HG02678 (cell line): ENCODE measurements at regions not wholly inside any gene's neighbourhood (a gene's known extent, or its start where the extent isn't known, plus 50 kb on each side); places are given as distances from the start of the nearest gene placed in this dataset.
"Not testable (repeated sequence)": the region's sequence is repeated elsewhere in the genome, so short reads cannot be mapped to it uniquely, and the experiment has no call there.

ENCODE experiments used
- ATAC-seq: cut with Tn5 transposase; IDR thresholded peaks from one replicate; pipeline ENCODE4 v1.9.1; 2021; ENCODE audit warnings: mild to moderate bottlenecking, moderate library complexity; ENCODE audit not compliant: unreplicated experiment

DNA sequence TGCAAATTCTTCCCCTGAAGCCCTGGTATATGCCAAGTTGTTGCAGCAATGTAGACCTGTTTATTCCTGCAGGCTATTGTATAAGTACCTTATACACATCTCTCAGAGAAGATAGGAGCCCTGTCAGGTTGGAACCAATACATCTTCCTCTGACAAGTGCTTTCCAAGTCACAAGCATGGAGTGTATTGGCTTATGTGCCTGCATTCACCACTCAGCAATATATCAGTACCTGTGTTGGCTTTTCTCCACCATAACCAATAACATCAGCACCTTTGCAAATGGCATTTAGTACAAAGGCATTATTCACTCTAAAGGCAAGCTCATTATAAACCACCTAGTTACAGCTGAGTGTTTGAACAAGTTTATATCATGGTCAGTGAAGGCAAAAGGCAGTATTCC lies 611.7 kb upstream of the CNTN5 start:
- ATAC-seq: no peak

DNA sequence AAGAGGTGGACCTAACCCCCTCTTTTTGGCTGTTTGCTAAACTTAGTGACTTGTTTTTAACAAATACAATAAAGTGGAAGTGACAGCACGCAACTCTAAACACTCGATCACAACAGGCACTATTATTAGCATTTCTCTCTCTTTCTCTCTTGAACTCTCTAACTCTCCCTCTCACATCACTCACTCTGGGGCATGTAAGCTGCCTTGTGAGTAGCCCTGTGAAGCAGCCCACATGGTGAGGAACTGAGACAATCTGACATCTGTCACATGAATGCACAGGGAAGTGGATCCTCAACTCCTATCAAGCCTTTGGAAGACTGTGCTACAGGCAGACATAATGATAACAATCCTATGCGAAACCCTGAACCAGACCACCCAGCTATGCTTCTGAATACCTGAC lies 609.0 kb upstream of the CNTN5 start:
- ATAC-seq: no peak

DNA sequence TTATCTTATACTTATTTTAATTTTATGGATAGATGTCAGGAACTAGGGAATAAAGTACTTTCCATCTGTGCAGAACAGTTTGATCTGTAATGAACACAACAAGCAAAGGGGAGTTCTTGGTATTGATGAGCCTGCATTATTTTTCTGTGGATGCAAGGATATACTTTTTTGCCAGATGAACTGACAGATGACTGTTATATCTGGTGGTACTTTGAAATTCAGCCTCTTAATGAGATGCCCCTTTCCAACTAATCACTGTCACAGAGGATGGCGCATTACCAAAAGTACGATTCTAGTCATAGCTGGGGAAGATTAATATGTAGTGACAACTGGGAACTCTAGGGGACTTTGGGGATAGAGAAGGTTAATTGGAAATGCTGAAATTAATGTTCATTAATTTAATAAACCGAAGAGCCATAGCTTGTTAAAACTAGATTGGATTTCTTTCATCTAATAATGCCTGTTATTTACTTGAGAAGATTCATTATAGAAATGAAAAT lies 603.4 kb upstream of the CNTN5 start:
- ATAC-seq: no peak

- no peak for ATAC-seq
Measured at GRCh38 chr11:98423933-98424332, 596.8 kb upstream of the CNTN5 start.

- not testable (repeated sequence) for ATAC-seq
Measured at GRCh38 chr11:98424773-98425172, 596.0 kb upstream of the CNTN5 start.

- no peak for ATAC-seq
Measured at GRCh38 chr11:98431463-98432359, 589.0 kb upstream of the CNTN5 start.

GRCh38 chr11:98434296-98434695 lies 586.5 kb upstream of the CNTN5 start:
- ATAC-seq: no peak

GRCh38 chr11:98453378-98453777 lies 567.4 kb upstream of the CNTN5 start:
- ATAC-seq: no peak

DNA sequence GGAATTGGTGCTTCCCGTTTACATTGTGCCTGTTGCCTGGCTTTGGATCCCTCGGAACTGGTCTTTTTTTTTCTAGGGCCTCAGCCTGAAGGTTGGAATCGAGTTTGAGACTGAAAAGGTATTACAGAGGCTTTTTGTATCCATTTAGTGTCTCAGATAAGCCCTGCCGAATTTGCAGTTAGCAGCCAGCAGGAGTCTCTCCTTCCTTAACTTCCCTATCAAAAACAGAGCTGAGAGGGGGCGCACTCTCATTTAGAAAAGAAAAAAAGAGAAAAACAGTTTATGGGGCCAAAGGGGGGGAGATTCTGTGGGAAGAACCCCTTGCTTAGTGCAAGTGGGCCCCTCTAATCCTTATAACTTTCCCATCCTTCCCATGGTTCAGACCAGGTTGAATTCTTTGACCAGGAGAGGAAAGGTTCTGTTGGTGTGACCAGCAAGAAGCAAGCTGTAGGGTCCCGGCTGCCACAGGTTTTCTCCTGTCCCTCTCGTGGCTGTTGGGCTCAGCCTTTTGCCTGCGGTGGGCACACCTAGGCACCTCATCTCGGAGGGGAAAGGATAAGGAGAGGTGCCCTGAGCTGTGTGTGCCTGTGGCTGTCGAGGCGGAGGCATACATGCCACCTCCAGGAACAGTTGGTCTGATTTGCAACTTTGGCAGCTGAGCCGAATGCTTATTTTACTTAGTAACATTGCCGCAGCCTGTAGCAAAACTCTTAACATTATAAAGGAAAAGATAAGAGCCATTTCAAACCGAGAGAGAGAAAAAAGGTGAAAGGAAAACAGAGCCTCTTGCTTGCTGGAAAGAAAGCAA lies 565.0 kb upstream of the CNTN5 start:
- ATAC-seq: no peak

DNA sequence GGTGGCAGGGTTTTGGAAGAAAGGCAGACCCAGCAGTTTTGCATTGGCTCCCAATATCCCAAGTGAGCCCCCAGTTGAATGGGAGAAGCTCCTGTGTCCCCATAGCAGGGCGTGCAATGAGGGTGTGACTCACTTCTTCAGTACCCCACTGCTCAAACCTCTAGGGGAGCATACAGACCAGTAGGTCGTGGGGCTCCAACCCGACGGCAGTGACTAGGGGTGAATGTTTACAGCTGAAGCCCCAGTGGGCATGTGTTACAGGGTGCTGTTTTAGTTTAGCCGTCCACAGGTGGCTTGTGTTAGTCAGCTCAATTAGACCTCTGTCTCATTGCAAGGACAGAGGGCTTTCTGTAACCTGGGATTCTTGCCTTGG lies 564.5 kb upstream of the CNTN5 start:
- ATAC-seq: no peak

DNA sequence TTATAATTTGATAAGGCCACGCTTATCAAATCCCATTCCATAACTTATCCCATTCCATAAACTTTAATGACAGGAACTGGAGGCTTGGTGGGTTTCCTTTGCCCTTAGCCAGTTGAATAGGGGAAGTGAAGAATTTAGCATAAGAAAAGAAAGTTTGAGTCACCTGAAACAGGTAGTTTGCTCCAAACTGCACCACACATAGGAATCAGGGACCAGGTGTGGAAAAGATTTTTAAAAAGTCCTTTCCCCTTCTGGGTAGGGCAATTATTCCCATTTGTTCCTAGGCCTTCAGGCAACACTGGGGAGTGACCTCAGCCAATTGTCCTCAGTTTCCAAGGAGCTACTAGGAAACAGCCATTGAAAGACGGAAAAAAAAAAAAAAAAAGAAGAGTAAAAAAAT lies 525.7 kb upstream of the CNTN5 start:
- no peak for ATAC-seq

DNA sequence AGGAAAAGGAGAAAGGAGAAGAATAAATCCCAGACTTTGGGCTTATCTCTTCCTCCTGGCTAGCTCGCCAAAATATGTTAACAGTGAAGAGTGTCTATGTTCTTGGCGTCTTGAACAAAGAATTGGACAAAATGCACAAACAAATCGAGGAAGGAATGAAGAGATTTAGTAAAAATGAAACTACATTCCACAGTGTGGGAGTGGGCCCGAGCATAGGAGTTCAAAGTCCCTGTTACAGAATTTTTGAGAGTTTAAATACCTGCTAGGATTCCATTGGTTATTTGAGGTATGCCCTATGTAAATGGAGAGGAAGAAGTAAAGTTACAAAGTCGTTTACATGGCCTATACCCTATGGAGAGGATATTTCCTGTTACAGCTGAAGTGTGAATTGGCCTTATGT lies 525.1 kb upstream of the CNTN5 start:
- no peak for ATAC-seq

- ATAC-seq: no peak
Measured at GRCh38 chr11:98507208-98507607, 513.5 kb upstream of the CNTN5 start.

DNA sequence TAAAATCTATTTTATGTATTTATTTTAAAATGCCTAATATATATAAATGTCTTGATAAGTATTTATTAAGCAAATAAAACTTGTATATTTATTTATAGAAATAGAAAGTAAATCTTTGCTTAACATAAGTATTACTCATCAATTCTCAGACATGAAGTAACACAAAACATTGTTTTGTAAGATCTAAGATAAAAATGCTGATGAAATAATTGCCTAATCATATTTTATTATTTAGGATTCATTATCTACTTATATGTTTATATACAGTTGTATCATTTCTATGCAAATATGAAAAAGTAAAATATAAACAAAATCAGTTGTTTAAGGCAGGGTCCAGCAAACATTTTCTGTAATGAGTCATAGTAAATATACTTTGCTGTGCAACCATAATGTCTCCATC lies 507.8 kb upstream of the CNTN5 start:
- no peak for ATAC-seq

- no peak for ATAC-seq
Measured at GRCh38 chr11:98531576-98531975, 489.2 kb upstream of the CNTN5 start.

DNA sequence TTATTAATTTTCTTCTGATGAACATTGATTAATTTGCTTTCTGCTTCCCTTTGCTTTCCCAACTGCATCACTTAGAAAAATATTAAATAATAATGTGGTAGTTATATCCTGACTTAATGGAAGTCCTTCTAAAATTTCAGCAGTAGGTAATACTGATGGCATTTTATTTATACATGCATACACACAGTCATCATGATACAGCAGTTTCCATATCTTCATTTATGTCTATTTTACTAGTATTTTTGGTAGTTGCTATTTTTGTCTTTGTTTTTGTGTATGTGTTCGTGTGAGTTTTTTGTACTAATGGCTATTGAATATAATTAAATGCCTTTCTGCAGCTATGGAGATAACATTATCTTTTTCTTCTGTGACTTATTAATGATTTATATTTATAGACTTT lies 484.7 kb upstream of the CNTN5 start:
- no peak for ATAC-seq

DNA sequence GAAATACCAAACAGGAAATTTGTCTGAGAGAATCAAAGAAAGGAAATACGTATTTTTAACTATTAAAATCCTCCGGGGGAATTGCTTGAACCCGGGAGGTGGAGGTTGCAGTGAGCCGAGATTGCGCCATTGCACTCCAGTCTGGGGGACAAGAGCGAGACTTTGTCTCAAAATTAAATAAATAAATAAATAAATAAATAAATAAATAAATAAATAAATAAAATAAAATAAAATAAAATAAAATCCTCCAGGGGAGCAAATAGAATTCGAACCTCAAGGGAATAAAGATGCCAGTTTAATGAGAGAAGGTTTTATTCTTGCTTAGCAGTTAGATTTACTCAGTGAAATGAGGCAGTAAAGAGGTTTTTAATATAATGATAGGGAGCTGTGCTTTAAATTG lies 482.4 kb upstream of the CNTN5 start:
- not testable (repeated sequence) for ATAC-seq

- no peak for ATAC-seq
Measured at GRCh38 chr11:98545544-98546175, 475.1 kb upstream of the CNTN5 start.

- ATAC-seq: no peak
Measured at GRCh38 chr11:98549571-98549970, 471.2 kb upstream of the CNTN5 start.

GRCh38 chr11:98559961-98560360 lies 460.8 kb upstream of the CNTN5 start:
- ATAC-seq: no peak

- no peak for ATAC-seq
Measured at GRCh38 chr11:98561252-98561651, 459.5 kb upstream of the CNTN5 start.
